Vagina (tissue), 2 donors: ENCODE measurements at regions not wholly inside any gene's neighbourhood (a gene's known extent, or its start where the extent isn't known, plus 50 kb on each side); places are given as distances from the start of the nearest gene placed in this dataset.

Experiments
- CTCF ChIP-seq, 3 experiments: fragments of 450-650 bp in 2 of 3; fragments of 200-600 bp in 1 of 3; sonication (generic) in 1 of 3; IDR thresholded peaks; one replicate each; pipeline ENCODE4 v1.5.1; 2017 to 2019; ENCODE audit warnings: antibody characterized with exemption in 3 of 3, mild to moderate bottlenecking in 2 of 3, moderate library complexity in 2 of 3
- POLR2A ChIP-seq, 2 donors: fragments of 450-650 bp; IDR thresholded peaks; one replicate each; pipeline ENCODE4 v1.6.1; 2017; ENCODE audit warnings: antibody characterized with exemption in 2 of 2, mild to moderate bottlenecking in 2 of 2, moderate library complexity in 2 of 2

- TF ChIP-seq CTCF (IDR thresholded peaks at IDR 0.05) = no peak
- no peak for TF ChIP-seq POLR2A (IDR thresholded peaks at IDR 0.05)
Measured at GRCh38 chr7:47672271-47672791, 90.4 kb upstream of the TNS3 start.
